ENCODE measurements at regions not wholly inside any gene's neighbourhood (a gene's known extent, or its start where the extent isn't known, plus 50 kb on each side); places are given as distances from the start of the nearest gene placed in this dataset.

DNA sequence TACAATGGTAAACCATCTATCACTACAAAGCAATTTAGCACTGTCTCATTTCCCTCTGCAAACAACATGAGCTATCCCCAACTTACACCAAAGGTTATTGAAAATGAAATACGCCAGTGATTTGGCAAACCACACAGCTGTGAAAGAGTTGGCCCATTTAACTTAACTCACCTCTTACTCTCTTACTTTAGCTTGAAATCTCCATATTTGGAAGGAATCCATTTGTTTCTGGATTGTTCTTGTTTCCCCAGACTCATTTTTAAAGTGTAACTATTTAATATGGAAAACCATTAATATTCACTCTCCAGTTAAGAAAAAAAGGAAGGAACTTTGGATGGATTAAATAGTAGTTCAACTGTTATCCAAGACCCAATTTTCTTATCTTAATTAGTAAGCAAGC is 93.7 kb upstream of the TRIB2 start:
- TF ChIP-seq CTCF (IDR thresholded peaks at IDR 0.05) (no peak), ZFX (IDR thresholded peaks at IDR 0.05; ENCODE audit: borderline replicate concordance) (no peak)

Measured in 22Rv1 (cell line).